MCF 10A (cell line): ENCODE measurements at regions not wholly inside any gene's neighbourhood (a gene's known extent, or its start where the extent isn't known, plus 50 kb on each side); places are given as distances from the start of the nearest gene placed in this dataset.
"Not testable (repeated sequence)": the region's sequence is repeated elsewhere in the genome, so short reads cannot be mapped to it uniquely, and the experiment has no call there.

ENCODE experiments used
- BruUV-seq: library from RNA; stranded (reverse); fragments of 400-500 nt; replicated peaks from 2 replicates; lab custom pipeline; 2021; lab: Mats Ljungman, UMichigan
- CTCF ChIA-PET: fragments of 300-600 bp; sonication (Branson Sonifier 250); formaldehyde crosslinking; extraction: SDS; loops from one replicate; lab custom pipeline; 2021; ENCODE audit warnings: antibody characterized with exemption, inconsistent platforms; lab: Yijun Ruan, JAX
- POLR2A ChIA-PET: fragments of 300-600, 350-650 bp; sonication (Branson Sonifier 250); formaldehyde crosslinking; extraction: SDS; loops from one replicate; lab custom pipeline; 2020; ENCODE audit warnings: antibody characterized with exemption, inconsistent platforms; lab: Yijun Ruan, JAX
- DNase-seq: peaks from one replicate; pipeline ENCODE4 v3.0.0-alpha.2; 2018; ENCODE audit not compliant: unreplicated experiment
- H3K27ac Mint-ChIP-seq: one replicate; pipeline ENCODE4 v1.8.0; 2022; ENCODE audit warnings: mild to moderate bottlenecking, low read depth, mixed read lengths; ENCODE audit not compliant: unreplicated experiment
- H3K27me3 Mint-ChIP-seq: one replicate; pipeline ENCODE4 v1.8.0; 2022; ENCODE audit warnings: mixed read lengths; ENCODE audit not compliant: insufficient read depth, unreplicated experiment
- H3K36me3 Mint-ChIP-seq: one replicate; pipeline ENCODE4 v1.8.0; 2022; ENCODE audit warnings: mild to moderate bottlenecking, moderate library complexity, mixed read lengths; ENCODE audit not compliant: insufficient read depth, unreplicated experiment
- H3K4me1 Mint-ChIP-seq: one replicate; pipeline ENCODE4 v1.8.0; 2022; ENCODE audit warnings: mixed read lengths; ENCODE audit not compliant: insufficient read depth, unreplicated experiment
- H3K4me3 Mint-ChIP-seq: one replicate; pipeline ENCODE4 v1.8.0; 2022; ENCODE audit warnings: mild to moderate bottlenecking, moderate library complexity, mixed read lengths; ENCODE audit not compliant: unreplicated experiment
- H3K9me3 Mint-ChIP-seq: one replicate; pipeline ENCODE4 v1.8.0; 2022; ENCODE audit warnings: mixed read lengths; ENCODE audit not compliant: unreplicated experiment
- intact Hi-C: fragments of 100-400 bp; cut with micrococcal nuclease; formaldehyde crosslinking; loops from 2 replicates; pipeline ENCODE4 v1.14.1; 2022
- TF ChIP-seq, protein P1 (sequence below): fragments of 200-600 bp; IDR thresholded peaks from one replicate; pipeline ENCODE4 v1.8.0; 2022; ENCODE audit warnings: antibody characterized with exemption, mild to moderate bottlenecking; ENCODE audit not compliant: unreplicated experiment

DNA sequence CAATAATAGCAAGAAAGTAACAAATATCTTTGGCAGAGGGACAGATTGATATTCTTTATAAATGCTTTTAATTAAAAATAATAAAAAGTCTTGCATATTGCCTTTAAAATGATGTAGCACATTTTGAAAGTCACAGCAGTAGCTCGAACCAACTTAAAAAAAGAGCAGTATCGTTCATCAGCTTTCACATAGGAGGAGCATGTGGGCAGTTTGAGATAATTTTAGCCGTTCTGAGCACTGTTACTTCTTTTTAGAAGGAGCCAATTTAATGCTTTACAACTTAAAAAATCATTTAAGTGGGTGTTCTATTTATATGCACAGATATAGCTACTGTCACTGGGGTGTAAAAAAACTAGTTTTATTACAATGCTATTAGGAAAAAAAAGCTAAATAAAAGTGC lies 622.7 kb upstream of the GBE1 start:
- Mint-ChIP-seq H3K4me3 (no peak overlapping the region), H3K9me3 (peaks cover 7% of the 10 kb centered on the region), H3K27me3 (no peaks in the 10 kb centered on the region), H3K27ac (no peak overlapping the region), H3K4me1 (no peaks in the 10 kb centered on the region), H3K36me3 (no peaks in the 10 kb centered on the region)
- BruUV-seq, result no TSS peak
- no peak for DNase-seq
- ChIA-PET CTCF (no interaction called here), POLR2A (no interaction called here)
- intact Hi-C loops, result no loop called here
- TF ChIP-seq, protein P1, sequence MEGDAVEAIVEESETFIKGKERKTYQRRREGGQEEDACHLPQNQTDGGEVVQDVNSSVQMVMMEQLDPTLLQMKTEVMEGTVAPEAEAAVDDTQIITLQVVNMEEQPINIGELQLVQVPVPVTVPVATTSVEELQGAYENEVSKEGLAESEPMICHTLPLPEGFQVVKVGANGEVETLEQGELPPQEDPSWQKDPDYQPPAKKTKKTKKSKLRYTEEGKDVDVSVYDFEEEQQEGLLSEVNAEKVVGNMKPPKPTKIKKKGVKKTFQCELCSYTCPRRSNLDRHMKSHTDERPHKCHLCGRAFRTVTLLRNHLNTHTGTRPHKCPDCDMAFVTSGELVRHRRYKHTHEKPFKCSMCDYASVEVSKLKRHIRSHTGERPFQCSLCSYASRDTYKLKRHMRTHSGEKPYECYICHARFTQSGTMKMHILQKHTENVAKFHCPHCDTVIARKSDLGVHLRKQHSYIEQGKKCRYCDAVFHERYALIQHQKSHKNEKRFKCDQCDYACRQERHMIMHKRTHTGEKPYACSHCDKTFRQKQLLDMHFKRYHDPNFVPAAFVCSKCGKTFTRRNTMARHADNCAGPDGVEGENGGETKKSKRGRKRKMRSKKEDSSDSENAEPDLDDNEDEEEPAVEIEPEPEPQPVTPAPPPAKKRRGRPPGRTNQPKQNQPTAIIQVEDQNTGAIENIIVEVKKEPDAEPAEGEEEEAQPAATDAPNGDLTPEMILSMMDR, result no peak

DNA sequence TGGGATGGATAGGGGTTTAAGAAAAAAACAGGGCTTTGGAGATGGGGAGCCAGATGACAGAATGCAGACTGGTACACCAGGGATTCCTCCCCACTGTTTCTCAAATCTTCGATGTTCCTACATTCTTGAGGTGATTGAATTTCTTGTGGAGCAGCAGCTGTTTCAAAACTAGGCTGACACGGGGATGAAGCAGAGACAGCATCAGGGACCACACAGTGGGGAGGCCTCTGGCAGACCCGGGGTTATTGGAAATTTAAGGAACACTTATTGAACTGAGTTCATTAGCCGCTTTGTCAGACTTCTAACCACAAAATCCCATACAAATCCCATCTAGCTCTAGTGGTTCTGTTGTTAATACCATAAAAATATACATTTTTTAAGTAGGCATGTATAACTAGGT lies 621.4 kb upstream of the GBE1 start:
- Mint-ChIP-seq H3K4me1 (no peaks in the 10 kb centered on the region), H3K36me3 (peaks cover 2% of the 10 kb centered on the region), H3K9me3 (no peaks in the 10 kb centered on the region), H3K4me3 (no peak overlapping the region), H3K27me3 (no peaks in the 10 kb centered on the region), H3K27ac (no peak overlapping the region)
- ChIA-PET CTCF (interaction anchor here (0.8 kb wide), 1 partner anchor 962 kb away, joined by 3 read pairs; no protein-coding TSS in a partner anchor), POLR2A (no interaction called here)
- intact Hi-C loops, result no loop called here
- no peak for DNase-seq
- BruUV-seq, result no TSS peak
- TF ChIP-seq, protein P1, result no peak

DNA sequence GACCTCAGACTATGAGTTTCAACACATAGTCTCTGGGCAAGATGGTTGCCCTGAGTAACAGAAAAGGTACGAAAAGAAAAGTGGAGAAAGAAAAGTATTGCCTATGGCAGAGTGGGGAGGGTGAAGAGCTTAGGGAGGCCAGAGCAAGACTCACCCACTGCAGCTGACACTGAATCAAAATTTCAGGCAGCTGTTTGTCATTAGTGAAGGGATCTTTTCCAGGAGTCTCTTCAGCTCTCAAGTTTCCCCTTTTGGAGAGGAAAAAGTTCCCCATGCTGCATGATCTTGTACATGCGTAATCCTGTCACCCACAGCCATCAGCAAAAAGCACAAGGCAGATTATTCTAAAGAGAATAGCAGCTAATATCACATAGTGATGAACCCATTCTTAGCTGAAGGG lies 616.9 kb upstream of the GBE1 start:
- peaks cover 16% of the 10 kb centered on the region for H3K9me3 Mint-ChIP-seq
- CTCF ChIA-PET, result interaction anchor here (0.7 kb wide), 1 partner anchor 31 kb away, joined by 3 read pairs; no protein-coding TSS in a partner anchor

DNA sequence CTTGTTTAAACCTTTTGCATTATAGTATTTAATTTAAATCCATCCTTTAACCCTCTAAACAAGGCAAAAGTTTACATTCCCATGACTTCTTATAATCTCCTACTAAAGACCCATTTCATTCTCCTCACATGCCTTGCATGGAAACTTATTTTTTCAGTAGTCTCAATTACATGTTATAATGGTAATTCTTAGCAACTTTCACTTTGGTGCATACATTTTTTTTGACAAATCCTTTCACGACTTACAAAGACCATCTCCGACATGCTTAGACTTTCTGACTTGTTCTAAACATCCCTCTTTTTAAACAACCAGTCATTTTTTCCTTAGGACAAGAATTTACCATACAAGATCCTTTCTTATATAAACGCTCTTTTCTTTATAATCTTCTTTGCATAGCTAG lies 615.4 kb upstream of the GBE1 start:
- intact Hi-C loops, result no loop called here
- Mint-ChIP-seq H3K27ac (no peak overlapping the region), H3K4me3 (no peak overlapping the region)

More for the DNA sequence above, 616.9 kb upstream of the GBE1 start:
- Mint-ChIP-seq H3K4me1 (no peaks in the 10 kb centered on the region), H3K36me3 (peaks cover 12% of the 10 kb centered on the region), H3K27me3 (no peaks in the 10 kb centered on the region), H3K27ac (no peak overlapping the region), H3K4me3 (no peak overlapping the region)
- DNase-seq, result no peak
- BruUV-seq, result no TSS peak
- TF ChIP-seq, protein P1, result no peak
- intact Hi-C loops, result no loop called here
- POLR2A ChIA-PET, result no interaction called here

DNA sequence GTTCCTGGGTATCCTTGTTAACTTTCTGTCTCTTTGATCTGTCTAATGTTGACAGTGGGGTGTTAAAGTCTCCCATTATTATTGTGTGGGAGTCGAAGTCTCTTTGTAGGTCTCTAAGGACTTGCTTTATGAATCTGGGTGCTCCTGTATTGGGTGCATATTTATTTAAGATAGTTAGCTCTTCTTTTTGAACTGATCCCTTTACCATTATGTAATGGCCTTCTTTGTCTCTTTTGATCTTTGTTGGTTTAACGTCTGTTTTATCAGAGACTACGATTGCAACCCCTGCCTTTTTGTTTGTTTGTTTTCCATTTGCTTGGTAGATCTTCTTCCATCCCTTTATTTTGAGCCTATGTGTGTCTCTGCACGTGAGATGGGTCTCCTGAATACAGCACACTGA lies 612.4 kb upstream of the GBE1 start:
- CTCF ChIA-PET, H3K4me1 Mint-ChIP-seq, H3K4me3 Mint-ChIP-seq, DNase-seq, H3K27me3 Mint-ChIP-seq, BruUV-seq, POLR2A ChIA-PET, intact Hi-C loops, H3K27ac Mint-ChIP-seq: not testable (repeated sequence)
- peaks cover 12% of the 10 kb centered on the region for H3K36me3 Mint-ChIP-seq
- H3K9me3 Mint-ChIP-seq, result peaks cover 18% of the 10 kb centered on the region

More for the DNA sequence above, 615.4 kb upstream of the GBE1 start:
- peak; percentile 38 for DNase-seq
- TF ChIP-seq, protein P1, result no peak
- Mint-ChIP-seq H3K4me1 (no peaks in the 10 kb centered on the region), H3K9me3 (peaks cover 18% of the 10 kb centered on the region), H3K36me3 (peaks cover 12% of the 10 kb centered on the region), H3K27me3 (no peaks in the 10 kb centered on the region)
- POLR2A ChIA-PET, result interaction anchor here (0.6 kb wide), 1 partner anchor 266 kb away, joined by 4 read pairs; no protein-coding TSS in a partner anchor
- CTCF ChIA-PET, result interaction anchor here (0.6 to 0.7 kb wide), 3 partner anchors 37 to 1167 kb away, joined by 3 to 5 read pairs (median 4); no protein-coding TSS in a partner anchor
- BruUV-seq, result no TSS peak
